CD14-positive monocyte (primary cell): ENCODE measurements at regions not wholly inside any gene's neighbourhood (a gene's known extent, or its start where the extent isn't known, plus 50 kb on each side); places are given as distances from the start of the nearest gene placed in this dataset.

ENCODE experiments used
- DNase-seq, 3 donors: peaks; one replicate each; pipeline ENCODE4 v3.0.0-alpha.2; 2011 to 2022
- H2AFZ ChIP-seq: 2 replicates; pipeline ENCODE4 v1.6.0; 2012; ENCODE audit warnings: mild to moderate bottlenecking, low read depth, low read length, inconsistent platforms; ENCODE audit not compliant: insufficient read depth, poor library complexity, severe bottlenecking
- H3K27ac ChIP-seq, 2 donors: 1 replicate in 1 of 2; 2 replicates in 1 of 2; pipeline ENCODE4 v1.5.1; 2012 to 2013; ENCODE audit warnings: low read length in 2 of 2, control low read depth in 1 of 2, inconsistent platforms in 1 of 2, low read depth in 1 of 2, mild to moderate bottlenecking in 1 of 2
- H3K27me3 ChIP-seq, 2 donors: one replicate each; pipeline versions ENCODE4 v1.6.0 to v1.6.1; 2011 to 2013; ENCODE audit warnings: low read length in 2 of 2; ENCODE audit not compliant: control insufficient read depth in 2 of 2, insufficient read depth in 2 of 2
- H3K36me3 ChIP-seq, 2 donors: replicated peaks in 1 of 2; 1 replicate in 1 of 2; 2 replicates in 1 of 2; pipeline versions ENCODE4 v1.5.1 to v1.6.1; 2012 to 2013; ENCODE audit warnings: low read length in 2 of 2, control low read depth in 1 of 2, inconsistent platforms in 1 of 2, mild to moderate bottlenecking in 1 of 2; ENCODE audit not compliant: insufficient read depth in 2 of 2, control insufficient read depth in 1 of 2
- H3K4me1 ChIP-seq, 2 donors: 1 replicate in 1 of 2; 2 replicates in 1 of 2; pipeline versions ENCODE4 v1.5.1 to v1.6.1; 2012 to 2013; ENCODE audit warnings: low read length in 2 of 2, control low read depth in 1 of 2, inconsistent platforms in 1 of 2, mild to moderate bottlenecking in 1 of 2, moderate library complexity in 1 of 2; ENCODE audit not compliant: insufficient read depth in 2 of 2, control insufficient read depth in 1 of 2
- H3K4me2 ChIP-seq: replicated peaks from 2 replicates; pipeline ENCODE3; 2012; ENCODE audit warnings: low read length, moderate library complexity, mild to moderate bottlenecking; ENCODE audit not compliant: poor library complexity, severe bottlenecking; ENCODE audit errors: extremely low read depth
- H3K4me3 ChIP-seq, 3 experiments: fragments of 200-600 bp in 1 of 3; sonication (generic) in 1 of 3; replicated peaks in 1 of 3; 1 replicate in 2 of 3; 2 replicates in 1 of 3; pipeline ENCODE4 v1.5.1; 2011 to 2013; ENCODE audit warnings: low read length in 3 of 3, mild to moderate bottlenecking in 3 of 3, control low read depth in 2 of 3, low read depth in 2 of 3, inconsistent platforms in 1 of 3, moderate library complexity in 1 of 3
- H3K79me2 ChIP-seq: 2 replicates; pipeline ENCODE4 v1.6.0; 2012; ENCODE audit warnings: mild to moderate bottlenecking, control low read depth, inconsistent platforms, low read length, moderate library complexity; ENCODE audit not compliant: insufficient read depth
- H3K9ac ChIP-seq: 2 replicates; pipeline ENCODE4 v1.6.0; 2017; ENCODE audit warnings: low read length, mild to moderate bottlenecking; ENCODE audit not compliant: insufficient read depth, poor library complexity, severe bottlenecking
- H3K9me3 ChIP-seq, 2 donors: replicated peaks in 1 of 2; 1 replicate in 1 of 2; 2 replicates in 1 of 2; pipeline versions ENCODE4 v1.5.1 to v1.6.1; 2012 to 2013; ENCODE audit warnings: low read length in 2 of 2, control low read depth in 1 of 2; ENCODE audit not compliant: control insufficient read depth in 1 of 2, insufficient read depth in 1 of 2
- H4K20me1 ChIP-seq: 2 replicates; pipeline ENCODE4 v1.6.0; 2012; ENCODE audit warnings: mild to moderate bottlenecking, low read length, control low read depth, moderate library complexity; ENCODE audit not compliant: insufficient read depth
- H3K27ac Mint-ChIP-seq, 7 donors: one replicate each; pipeline ENCODE4 v1.8.0; 2020; ENCODE audit warnings: mild to moderate bottlenecking in 7 of 7, mixed read lengths in 7 of 7, moderate library complexity in 6 of 7, inconsistent platforms in 2 of 7
- H3K27me3 Mint-ChIP-seq, 3 donors: one replicate each; pipeline ENCODE4 v1.8.0; 2021 to 2022; ENCODE audit warnings: low read depth in 3 of 3, mild to moderate bottlenecking in 3 of 3, mixed read lengths in 3 of 3, moderate library complexity in 3 of 3, inconsistent platforms in 1 of 3
- H3K36me3 Mint-ChIP-seq, 2 donors: one replicate each; pipeline ENCODE4 v1.8.0; 2020; ENCODE audit warnings: mixed read lengths in 2 of 2, inconsistent platforms in 1 of 2, mild to moderate bottlenecking in 1 of 2
- H3K4me1 Mint-ChIP-seq: one replicate; pipeline ENCODE4 v1.8.0; 2020; ENCODE audit warnings: mild to moderate bottlenecking, mixed read lengths
- H3K4me3 Mint-ChIP-seq, 2 donors: one replicate each; pipeline ENCODE4 v1.8.0; 2020; ENCODE audit warnings: mild to moderate bottlenecking in 2 of 2, mixed read lengths in 2 of 2, moderate library complexity in 1 of 2
- H3K9me3 Mint-ChIP-seq, 7 donors: one replicate each; pipeline ENCODE4 v1.8.0; 2020 to 2022; ENCODE audit warnings: mixed read lengths in 7 of 7, mild to moderate bottlenecking in 6 of 7, moderate library complexity in 6 of 7, inconsistent platforms in 2 of 7
- CTCF ChIP-seq: fragments of 200-600 bp; IDR thresholded peaks from one replicate; pipeline ENCODE4 v1.8.0; 2022; ENCODE audit warnings: antibody characterized with exemption, mild to moderate bottlenecking
- WGBS: methylation state at CpG from one replicate; pipeline ENCODE4 v1.1.5; 2013; ENCODE audit warnings: missing lambda C conversion rate; ENCODE audit not compliant: insufficient coverage; 5-methylcytosine and 5-hydroxymethylcytosine counted together
- intact Hi-C, 2 donors: fragments of 100-400 bp; cut with micrococcal nuclease; formaldehyde crosslinking; loops; one replicate each; pipeline versions ENCODE4 v1.15.0 to v1.15.1; 2023

GRCh38 chr2:145807968-145808367, 1288.0 kb upstream of the ZEB2 start:
- no peaks in the 10 kb centered on the region for H3K27me3 Mint-ChIP-seq
- H3K4me3 Mint-ChIP-seq, result no peak overlapping the region
- peaks cover 28% of the 10 kb centered on the region for H3K4me1 Mint-ChIP-seq
- H3K79me2 ChIP-seq, result no peaks in the 10 kb centered on the region
- peaks cover 0 to 5% (median 1%) of the 10 kb centered on the region in 7 donors for H3K9me3 Mint-ChIP-seq
- intact Hi-C loops, result no loop called here
- H2AFZ ChIP-seq, result no peak overlapping the region
- H3K36me3 Mint-ChIP-seq, result no peaks in the 10 kb centered on the region
- H3K36me3 ChIP-seq, result no peaks in the 10 kb centered on the region
- no peak overlapping the region for H3K4me3 ChIP-seq
- H3K4me1 ChIP-seq, result peaks cover 21 to 23% of the 10 kb centered on the region in 2 donors
- H3K4me2 ChIP-seq, result no peak overlapping the region
- H3K27me3 ChIP-seq, result no peaks in the 10 kb centered on the region
- DNase-seq, result no peak
- no peak overlapping the region for H3K9ac ChIP-seq
- TF ChIP-seq CTCF, result no peak
- no peak overlapping the region for H3K27ac Mint-ChIP-seq
- no peaks in the 10 kb centered on the region for H4K20me1 ChIP-seq
- H3K9me3 ChIP-seq, result no peaks in the 10 kb centered on the region
- no peak overlapping the region for H3K27ac ChIP-seq

DNA sequence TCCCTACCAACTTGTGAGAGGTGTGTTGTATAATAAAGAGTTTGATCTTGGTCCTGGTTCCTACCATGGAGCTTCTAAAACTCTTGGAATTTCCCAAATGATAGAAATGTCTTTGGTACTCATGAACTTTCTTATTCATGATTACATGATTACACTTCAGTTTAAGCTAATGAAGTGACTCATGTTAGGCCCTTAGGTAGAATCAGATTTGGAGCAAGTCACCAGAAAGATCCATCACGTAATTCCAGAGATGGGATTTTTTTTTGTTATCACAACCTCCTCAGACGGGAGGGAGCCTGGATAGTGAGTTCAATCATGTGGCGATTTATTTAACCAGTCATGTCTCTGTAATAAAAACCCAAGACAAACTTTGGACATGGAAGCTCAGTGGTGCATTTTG, 1287.6 kb upstream of the ZEB2 start:
- no CpG with 5 or more reads among the region's 3 CpGs for WGBS
- H3K27ac Mint-ChIP-seq, result no peak overlapping the region
- H3K4me1 ChIP-seq, result peaks cover 21 to 23% of the 10 kb centered on the region in 2 donors
- intact Hi-C loops, result no loop called here
- peaks cover 24% of the 10 kb centered on the region for H3K4me1 Mint-ChIP-seq
- H4K20me1 ChIP-seq, result no peaks in the 10 kb centered on the region
- H3K9me3 ChIP-seq, result no peaks in the 10 kb centered on the region
- no peak for TF ChIP-seq CTCF
- no peaks in the 10 kb centered on the region for H3K79me2 ChIP-seq
- no peaks in the 10 kb centered on the region for H3K36me3 ChIP-seq
- peaks cover 0 to 5% (median 1%) of the 10 kb centered on the region in 7 donors for H3K9me3 Mint-ChIP-seq
- no peak for DNase-seq
- H3K9ac ChIP-seq, result no peak overlapping the region
- H3K27me3 ChIP-seq, result no peaks in the 10 kb centered on the region
- H3K4me3 ChIP-seq, result no peak overlapping the region
- no peaks in the 10 kb centered on the region for H3K27me3 Mint-ChIP-seq
- H3K27ac ChIP-seq, result no peak overlapping the region
- no peak overlapping the region for H2AFZ ChIP-seq
- no peak overlapping the region for H3K4me3 Mint-ChIP-seq
- H3K4me2 ChIP-seq, result no peak overlapping the region
- H3K36me3 Mint-ChIP-seq, result no peaks in the 10 kb centered on the region
